Loucy (cell line): ENCODE measurements at regions not wholly inside any gene's neighbourhood (a gene's known extent, or its start where the extent isn't known, plus 50 kb on each side); places are given as distances from the start of the nearest gene placed in this dataset.

Experiments
- H2AFZ ChIP-seq: fragments of 200-600 bp; sonication (generic); 2 replicates; pipeline ENCODE4 v1.6.0; 2016; ENCODE audit warnings: antibody characterized with exemption, mild to moderate bottlenecking, low read length, moderate library complexity
- H3F3A ChIP-seq: fragments of 200-600 bp; 2 replicates; pipeline ENCODE4 v1.6.0; 2016; ENCODE audit warnings: antibody characterized with exemption, low read depth, mild to moderate bottlenecking
- H3K27me3 ChIP-seq: fragments of 200-600 bp; sonication (generic); 2 replicates; pipeline ENCODE4 v1.6.1; 2014; ENCODE audit warnings: low read length, mild to moderate bottlenecking; ENCODE audit not compliant: insufficient read depth, poor library complexity, severe bottlenecking
- H3K36me3 ChIP-seq: fragments of 200-600 bp; sonication (generic); 2 replicates; pipeline ENCODE4 v1.6.1; 2016; ENCODE audit warnings: low read length; ENCODE audit not compliant: insufficient read depth
- H3K4me1 ChIP-seq: fragments of 200-600 bp; sonication (generic); 2 replicates; pipeline ENCODE4 v1.5.1; 2014; ENCODE audit warnings: low read length, mild to moderate bottlenecking; ENCODE audit not compliant: insufficient read depth, poor library complexity, severe bottlenecking
- H3K4me2 ChIP-seq: fragments of 200-600 bp; sonication (generic); 2 replicates; pipeline ENCODE4 v1.6.0; 2014; ENCODE audit warnings: antibody characterized with exemption, low read length, low read depth, mild to moderate bottlenecking; ENCODE audit not compliant: poor library complexity, severe bottlenecking
- H3K4me3 ChIP-seq: fragments of 200-600 bp; sonication (generic); 2 replicates; pipeline ENCODE4 v1.5.1; 2014; ENCODE audit warnings: low read length, mild to moderate bottlenecking, mixed read lengths; ENCODE audit not compliant: poor library complexity, severe bottlenecking
- H3K79me2 ChIP-seq: fragments of 200-600 bp; sonication (generic); 2 replicates; pipeline ENCODE4 v1.6.1; 2014; ENCODE audit warnings: low read length; ENCODE audit not compliant: insufficient read depth
- H3K9ac ChIP-seq: fragments of 200-600 bp; sonication (generic); 2 replicates; pipeline ENCODE4 v1.6.0; 2014; ENCODE audit warnings: mild to moderate bottlenecking, low read depth, low read length, moderate library complexity; ENCODE audit not compliant: poor library complexity, severe bottlenecking
- H3K9me2 ChIP-seq: fragments of 200-600 bp; sonication (generic); replicated peaks from 2 replicates; pipeline ENCODE4 v1.6.1; 2016; ENCODE audit warnings: low read depth, low read length, mixed read lengths
- H3K9me3 ChIP-seq: fragments of 200-600 bp; sonication (generic); 2 replicates; pipeline ENCODE4 v1.6.1; 2014; ENCODE audit warnings: mild to moderate bottlenecking, antibody characterized with exemption, low read length, low read depth; ENCODE audit not compliant: insufficient read depth
- H4K20me1 ChIP-seq: fragments of 200-600 bp; sonication (generic); 2 replicates; pipeline ENCODE4 v1.6.0; 2014; ENCODE audit warnings: antibody characterized with exemption, low read length, mild to moderate bottlenecking; ENCODE audit not compliant: insufficient read depth, poor library complexity, severe bottlenecking
- EZH2phosphoT487 ChIP-seq: fragments of 200-600 bp; IDR thresholded peaks from 2 replicates; pipeline ENCODE4 v1.6.1; 2018; ENCODE audit warnings: antibody characterized with exemption, mild to moderate bottlenecking, moderate library complexity, borderline replicate concordance
- TF ChIP-seq, protein P1 (sequence below): fragments of 200-600 bp; sonication (generic); conservative IDR thresholded peaks from 2 replicates; pipeline ENCODE4 v1.5.1; 2014; ENCODE audit warnings: mild to moderate bottlenecking, antibody characterized with exemption, low read length

DNA sequence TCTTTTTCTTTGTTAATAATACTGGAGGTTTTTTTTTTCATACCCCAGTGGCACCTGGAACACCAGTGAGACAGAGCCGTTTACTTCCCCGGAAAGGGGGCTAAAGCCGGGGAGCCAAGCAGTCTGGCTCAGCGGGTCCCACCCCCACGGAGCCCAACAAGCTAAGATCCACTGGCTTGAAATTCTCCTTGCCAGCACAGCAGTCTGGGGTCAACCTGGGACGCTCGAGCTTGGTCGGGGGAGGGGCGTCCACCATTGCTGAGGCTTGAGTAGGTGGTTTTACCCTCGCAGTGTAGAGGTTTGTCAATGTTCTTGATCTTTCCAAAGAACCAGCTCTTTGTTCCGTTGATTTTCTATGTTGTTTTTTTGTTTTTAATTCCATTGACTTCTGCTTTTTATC is 94.6 kb upstream of the DIAPH3 start:
- no peak overlapping the region for H3K9ac ChIP-seq
- TF ChIP-seq, protein P1, sequence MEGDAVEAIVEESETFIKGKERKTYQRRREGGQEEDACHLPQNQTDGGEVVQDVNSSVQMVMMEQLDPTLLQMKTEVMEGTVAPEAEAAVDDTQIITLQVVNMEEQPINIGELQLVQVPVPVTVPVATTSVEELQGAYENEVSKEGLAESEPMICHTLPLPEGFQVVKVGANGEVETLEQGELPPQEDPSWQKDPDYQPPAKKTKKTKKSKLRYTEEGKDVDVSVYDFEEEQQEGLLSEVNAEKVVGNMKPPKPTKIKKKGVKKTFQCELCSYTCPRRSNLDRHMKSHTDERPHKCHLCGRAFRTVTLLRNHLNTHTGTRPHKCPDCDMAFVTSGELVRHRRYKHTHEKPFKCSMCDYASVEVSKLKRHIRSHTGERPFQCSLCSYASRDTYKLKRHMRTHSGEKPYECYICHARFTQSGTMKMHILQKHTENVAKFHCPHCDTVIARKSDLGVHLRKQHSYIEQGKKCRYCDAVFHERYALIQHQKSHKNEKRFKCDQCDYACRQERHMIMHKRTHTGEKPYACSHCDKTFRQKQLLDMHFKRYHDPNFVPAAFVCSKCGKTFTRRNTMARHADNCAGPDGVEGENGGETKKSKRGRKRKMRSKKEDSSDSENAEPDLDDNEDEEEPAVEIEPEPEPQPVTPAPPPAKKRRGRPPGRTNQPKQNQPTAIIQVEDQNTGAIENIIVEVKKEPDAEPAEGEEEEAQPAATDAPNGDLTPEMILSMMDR: no peak

DNA sequence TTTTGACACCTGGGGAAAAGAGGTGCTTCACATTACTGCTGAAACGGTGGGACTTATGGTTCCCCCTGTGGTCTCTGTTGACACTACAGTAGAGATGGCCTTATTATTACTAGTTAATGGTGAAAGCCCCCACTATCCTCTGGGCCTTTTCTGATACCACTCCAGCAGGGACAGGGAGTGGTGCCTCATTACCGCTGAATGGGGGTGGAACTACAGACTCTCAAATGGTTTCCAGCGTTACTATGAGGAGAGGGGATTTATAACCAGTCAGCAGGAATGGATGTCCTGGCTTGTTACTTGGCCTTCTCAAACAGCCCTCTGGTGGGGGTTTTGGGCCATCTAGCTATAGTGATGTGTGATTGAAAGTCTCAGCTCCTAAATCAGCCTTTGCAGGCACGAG is 96.7 kb upstream of the DIAPH3 start:
- H3K27me3 ChIP-seq: no peaks in the 10 kb centered on the region
- H3K9me2 ChIP-seq: no peaks in the 10 kb centered on the region
- H2AFZ ChIP-seq: peak overlapping the region; percentile 77; the same call in 1 of the 2 replicates
- no peak overlapping the region for H3K9ac ChIP-seq
- H3F3A ChIP-seq: no peaks in the 10 kb centered on the region
- no peaks in the 10 kb centered on the region for H4K20me1 ChIP-seq
- H3K4me3 ChIP-seq: no peak overlapping the region
- H3K9me3 ChIP-seq: peaks cover 20% of the 10 kb centered on the region
- H3K36me3 ChIP-seq: no peaks in the 10 kb centered on the region
- TF ChIP-seq, protein P1: peak; percentile 52
- no peak for TF ChIP-seq EZH2phosphoT487
- no peak overlapping the region for H3K4me2 ChIP-seq
- H3K79me2 ChIP-seq: no peaks in the 10 kb centered on the region
- peaks cover 13% of the 10 kb centered on the region for H3K4me1 ChIP-seq

More for the DNA sequence above, 94.6 kb upstream of the DIAPH3 start:
- Histone ChIP-seq H3K4me2 (no peak overlapping the region), H2AFZ (no peak overlapping the region), H3F3A (no peaks in the 10 kb centered on the region; the same call in 1 of the 2 replicates), H3K9me2 (no peaks in the 10 kb centered on the region), H4K20me1 (no peaks in the 10 kb centered on the region), H3K4me3 (no peak overlapping the region), H3K27me3 (no peaks in the 10 kb centered on the region), H3K79me2 (no peaks in the 10 kb centered on the region), H3K9me3 (peaks cover 19% of the 10 kb centered on the region), H3K36me3 (no peaks in the 10 kb centered on the region), H3K4me1 (peaks cover 27% of the 10 kb centered on the region)

DNA sequence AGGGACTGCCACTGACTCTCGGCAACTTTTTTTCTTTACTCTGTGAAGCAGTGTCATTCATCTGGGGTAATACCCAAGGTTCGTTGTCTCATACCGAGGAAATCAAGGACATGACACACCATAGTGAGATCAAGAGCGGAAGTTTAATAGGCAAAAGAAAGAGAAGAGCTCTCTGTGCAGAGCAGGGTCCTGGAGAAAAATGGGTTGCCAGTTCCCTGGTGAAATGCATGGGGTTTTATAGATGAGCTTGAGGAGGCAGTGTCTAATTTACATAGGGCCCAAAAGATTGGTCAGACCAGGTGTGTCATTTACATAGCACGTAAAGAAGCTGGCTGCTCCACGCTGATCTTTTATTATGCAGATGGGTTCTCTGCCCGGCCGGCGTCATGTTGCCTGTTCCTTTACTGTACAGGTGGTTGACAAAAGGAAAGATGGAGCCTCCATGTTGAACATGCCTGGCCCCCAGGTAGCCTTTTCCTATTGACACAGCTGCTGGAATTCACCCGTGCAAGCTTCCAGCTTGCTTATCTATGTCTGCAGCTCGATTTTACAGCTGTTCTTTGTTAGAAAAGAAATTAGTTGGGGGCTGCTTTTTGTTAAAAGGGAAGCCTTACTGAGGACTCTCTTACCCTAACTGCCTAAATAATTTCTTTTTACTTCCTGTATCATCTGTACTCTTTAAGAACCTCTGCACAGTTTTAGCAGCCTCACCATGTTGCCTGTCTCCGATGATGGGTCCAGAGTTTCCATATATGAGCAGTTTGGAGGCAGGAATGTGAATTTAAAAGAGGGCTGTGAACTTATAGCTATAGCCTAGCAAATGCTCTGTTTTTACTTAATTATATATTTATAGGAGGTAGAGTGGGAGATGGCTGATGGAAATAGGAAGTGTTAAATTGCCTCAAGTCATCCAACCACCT is 98.0 kb upstream of the DIAPH3 start:
- no peak for TF ChIP-seq EZH2phosphoT487
- TF ChIP-seq, protein P1: no peak
- peaks cover 11% of the 10 kb centered on the region for H3K9me3 ChIP-seq
- H2AFZ ChIP-seq: peak overlapping the region; percentile 77
- H3K4me2 ChIP-seq: no peak overlapping the region
- no peaks in the 10 kb centered on the region for H3F3A ChIP-seq
- H3K79me2 ChIP-seq: no peaks in the 10 kb centered on the region
- H3K9ac ChIP-seq: no peak overlapping the region
- peaks cover 10% of the 10 kb centered on the region for H3K4me1 ChIP-seq
- H4K20me1 ChIP-seq: no peaks in the 10 kb centered on the region
- H3K27me3 ChIP-seq: no peaks in the 10 kb centered on the region
- no peak overlapping the region for H3K4me3 ChIP-seq
- H3K9me2 ChIP-seq: no peaks in the 10 kb centered on the region
- H3K36me3 ChIP-seq: no peaks in the 10 kb centered on the region
